ENCODE measurements at regions not wholly inside any gene's neighbourhood (a gene's known extent, or its start where the extent isn't known, plus 50 kb on each side); places are given as distances from the start of the nearest gene placed in this dataset.

DNA sequence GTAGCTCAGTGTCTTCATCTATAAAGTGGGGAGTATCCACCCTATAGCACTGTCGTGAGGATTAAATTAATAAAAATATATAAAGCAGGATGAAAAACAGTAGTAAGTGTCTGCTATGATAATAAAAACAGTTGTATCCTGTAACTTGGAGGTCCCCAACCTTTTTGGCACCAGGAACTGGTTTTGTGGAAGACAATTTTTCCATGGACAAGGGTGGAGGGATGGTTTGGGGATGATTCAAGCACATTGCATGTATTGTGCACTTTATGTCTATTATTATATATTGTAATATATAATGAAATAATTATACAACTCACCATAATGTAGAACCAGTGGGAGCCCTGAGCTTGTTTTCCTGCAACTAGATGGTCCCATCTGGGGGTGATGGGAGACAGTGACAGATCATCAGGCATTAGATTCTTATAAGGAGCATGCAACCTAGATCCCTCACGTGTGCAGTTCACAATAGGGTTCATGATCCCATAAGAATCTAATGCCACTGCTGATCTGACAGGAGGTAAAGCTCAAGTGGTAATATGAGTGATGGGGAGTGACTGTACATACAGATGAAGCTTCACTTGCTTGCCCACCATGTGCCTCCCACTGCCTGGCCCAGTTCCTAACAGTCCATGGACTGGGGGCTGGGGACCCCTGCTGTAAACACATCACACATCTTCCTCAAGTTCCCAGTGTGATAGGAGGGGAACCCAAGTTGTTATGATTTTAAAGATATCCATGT lies 177.4 kb upstream of the DAPK1 start:
- Histone ChIP-seq H3K36me3 (ENCODE audit: control insufficient read depth in 2 of 2, extremely low read depth in 1 of 2, insufficient read depth in 1 of 2, low read length in 1 of 2) (no peaks in the 10 kb centered on the region), H3K4me3 (ENCODE audit: control insufficient read depth in 1 of 2, extremely low read depth in 1 of 2, low read length in 1 of 2) (no peak overlapping the region), H3K9me3 (no peaks in the 10 kb centered on the region), H3K27ac (ENCODE audit: low read length) (no peak overlapping the region), H3K27me3 (replicated peaks in 1 of 2; ENCODE audit: control insufficient read depth in 2 of 2, extremely low read depth in 1 of 2, insufficient read depth in 2 of 2, low read length in 1 of 2) (peaks cover 0 to 4% of the 10 kb centered on the region in 2 experiments), H3K4me1 (ENCODE audit: control insufficient read depth in 1 of 2, extremely low read depth in 1 of 2, insufficient read depth in 2 of 2, low read length in 2 of 2) (no peaks in the 10 kb centered on the region)
- Mint-ChIP-seq H3K4me1 (no peaks in the 10 kb centered on the region), H3K9me3 (peaks cover 0 to 4% (median 0%) of the 10 kb centered on the region in 3 donors), H3K27ac (no peak overlapping the region), H3K36me3 (no peaks in the 10 kb centered on the region), H3K27me3 (peaks cover 2 to 5% of the 10 kb centered on the region in 2 donors), H3K4me3 (no peak overlapping the region)
- ATAC-seq (replicated peaks in 1 of 4) (no peak), DNase-seq (no peak)
- ChIA-PET CTCF (interaction anchor here (0.6 to 1.7 kb wide), 4 partner anchors 830 to 906 kb away, joined by 3 to 6 read pairs (median 4); no protein-coding TSS in a partner anchor), POLR2A (no interaction called here)
- WGBS (ENCODE audit: insufficient coverage) = no CpG with 5 or more reads among the region's 2 CpGs

DNA sequence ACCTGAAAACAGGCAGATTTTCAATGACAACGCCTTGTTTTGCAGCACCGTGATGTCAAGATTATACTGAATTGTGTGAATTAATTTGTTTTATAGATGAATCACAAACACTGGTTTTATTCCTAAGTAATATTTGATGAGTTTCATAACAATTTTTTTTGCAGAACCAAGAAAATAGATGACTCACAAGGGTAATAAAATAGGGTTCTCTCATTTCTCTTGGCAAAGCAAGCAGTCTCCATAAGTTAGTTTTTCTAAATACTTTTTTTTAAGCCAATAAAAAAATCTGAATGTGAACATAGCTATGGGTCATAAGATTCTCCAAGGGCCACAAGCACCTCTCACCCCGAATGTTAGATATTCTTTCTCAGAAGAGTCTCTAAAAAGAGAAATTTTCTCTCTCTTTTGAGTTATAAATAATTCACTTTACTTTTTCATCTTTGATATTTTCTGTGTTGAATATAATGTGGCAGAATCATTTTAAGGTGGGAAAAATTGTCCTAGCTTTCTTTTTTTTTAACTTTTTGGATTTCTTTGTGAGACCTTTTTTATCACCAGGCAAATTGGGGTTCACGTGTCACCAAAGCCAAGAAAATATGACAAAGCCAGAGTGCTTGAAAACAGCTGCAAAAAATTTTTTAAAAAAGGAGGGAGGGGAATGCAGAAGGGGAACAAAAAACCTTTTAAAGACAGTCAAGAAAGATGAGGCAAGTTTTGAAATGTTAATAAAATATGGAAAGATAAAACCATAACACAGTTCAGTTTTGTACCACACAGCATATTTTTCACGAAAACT lies 174.6 kb upstream of the DAPK1 start:
- H3K4me3 ChIP-seq (ENCODE audit: control insufficient read depth in 1 of 2, extremely low read depth in 1 of 2, low read length in 1 of 2) = no peak overlapping the region
- Mint-ChIP-seq H3K27ac (no peak overlapping the region), H3K9me3 (no peaks in the 10 kb centered on the region), H3K36me3 (no peaks in the 10 kb centered on the region), H3K27me3 (peaks cover 7 to 14% of the 10 kb centered on the region in 2 donors), H3K4me3 (no peak overlapping the region), H3K4me1 (no peaks in the 10 kb centered on the region)
- WGBS (ENCODE audit: insufficient coverage) = no CpG with 5 or more reads among the region's 5 CpGs
- H3K36me3 ChIP-seq (ENCODE audit: control insufficient read depth in 2 of 2, extremely low read depth in 1 of 2, insufficient read depth in 1 of 2, low read length in 1 of 2) = no peaks in the 10 kb centered on the region
- POLR2A ChIA-PET = no interaction called here
- no peaks in the 10 kb centered on the region for H3K4me1 ChIP-seq (ENCODE audit: control insufficient read depth in 1 of 2, extremely low read depth in 1 of 2, insufficient read depth in 2 of 2, low read length in 2 of 2)
- DNase-seq (no peak), ATAC-seq (replicated peaks in 1 of 4) (no peak)
- CTCF ChIA-PET = interaction anchor here (0.6 to 0.7 kb wide), 4 partner anchors 375 to 985 kb away, joined by 3 to 5 read pairs (median 3); no protein-coding TSS in a partner anchor
- H3K9me3 ChIP-seq = no peaks in the 10 kb centered on the region
- H3K27me3 ChIP-seq (replicated peaks in 1 of 2; ENCODE audit: control insufficient read depth in 2 of 2, extremely low read depth in 1 of 2, insufficient read depth in 2 of 2, low read length in 1 of 2) = peaks cover 0 to 3% of the 10 kb centered on the region in 2 experiments
- H3K27ac ChIP-seq (ENCODE audit: low read length) = no peak overlapping the region

DNA sequence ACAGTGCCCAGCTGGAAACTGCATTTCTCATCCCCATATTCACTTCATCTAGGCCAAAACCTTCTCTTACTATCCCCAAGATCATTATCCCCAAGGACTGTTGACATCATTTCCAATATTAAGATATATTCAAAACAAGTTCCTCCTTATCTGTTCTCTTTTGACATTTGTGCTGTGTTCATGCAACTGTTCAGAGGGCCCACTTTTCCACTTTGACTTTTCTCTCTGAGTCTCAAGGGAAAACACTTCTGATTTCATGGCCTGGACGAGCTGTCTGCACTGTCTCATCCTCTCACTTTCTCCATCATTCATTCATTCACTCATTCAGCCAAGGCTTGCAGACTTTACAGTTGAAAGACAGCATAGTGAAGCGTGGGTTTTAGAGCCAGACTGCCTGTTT lies 173.7 kb upstream of the DAPK1 start:
- Mint-ChIP-seq H3K4me1 (no peaks in the 10 kb centered on the region), H3K36me3 (no peaks in the 10 kb centered on the region), H3K4me3 (no peak overlapping the region), H3K27me3 (peaks cover 7 to 14% of the 10 kb centered on the region in 2 donors), H3K9me3 (no peaks in the 10 kb centered on the region), H3K27ac (no peak overlapping the region)
- Histone ChIP-seq H3K4me3 (ENCODE audit: control insufficient read depth in 1 of 2, extremely low read depth in 1 of 2, low read length in 1 of 2) (no peak overlapping the region), H3K9me3 (no peaks in the 10 kb centered on the region), H3K4me1 (ENCODE audit: control insufficient read depth in 1 of 2, extremely low read depth in 1 of 2, insufficient read depth in 2 of 2, low read length in 2 of 2) (no peaks in the 10 kb centered on the region), H3K27me3 (replicated peaks in 1 of 2; ENCODE audit: control insufficient read depth in 2 of 2, extremely low read depth in 1 of 2, insufficient read depth in 2 of 2, low read length in 1 of 2) (peaks cover 0 to 3% of the 10 kb centered on the region in 2 experiments), H3K36me3 (ENCODE audit: control insufficient read depth in 2 of 2, extremely low read depth in 1 of 2, insufficient read depth in 1 of 2, low read length in 1 of 2) (no peaks in the 10 kb centered on the region), H3K27ac (ENCODE audit: low read length) (no peak overlapping the region)
- ATAC-seq (replicated peaks in 1 of 4) (no peak), DNase-seq (no peak)
- CTCF ChIA-PET = interaction anchor here (0.5 to 0.7 kb wide), 3 partner anchors 94 to 986 kb away, joined by 3 to 5 read pairs (median 4); no protein-coding TSS in a partner anchor
- POLR2A ChIA-PET = no interaction called here
- no CpG with 5 or more reads among the region's 2 CpGs for WGBS (ENCODE audit: insufficient coverage)

DNA sequence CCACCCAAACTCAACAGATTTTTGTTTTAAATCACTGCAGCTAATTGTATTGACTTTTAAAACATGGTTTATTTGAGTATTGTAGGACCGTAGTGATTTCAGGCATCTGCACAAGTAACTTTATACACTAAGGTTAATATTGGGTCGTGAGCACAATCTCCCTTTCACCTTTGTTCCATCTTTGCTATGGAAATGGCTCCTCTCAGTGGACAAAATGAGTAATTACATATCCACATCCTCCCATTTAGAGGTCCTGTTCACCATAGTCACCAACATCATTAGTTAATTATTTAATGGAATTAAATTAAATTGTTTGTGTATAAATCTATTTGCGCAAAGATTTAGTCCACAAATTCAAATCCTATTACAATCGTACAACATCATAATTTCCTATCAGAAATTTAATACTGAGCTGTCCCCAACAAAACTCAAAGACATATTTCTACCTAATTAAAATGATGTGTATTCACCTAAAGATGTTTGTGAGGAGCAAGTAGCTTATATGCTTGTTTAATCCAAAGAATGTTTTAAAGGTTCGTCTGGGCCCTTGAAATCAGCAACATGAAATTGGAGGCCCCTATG lies 173.0 kb upstream of the DAPK1 start:
- ChIA-PET CTCF (interaction anchor here (0.5 to 1.7 kb wide), 14 partner anchors 10 to 1506 kb away, joined by 3 to 8 read pairs (median 4); no protein-coding TSS in a partner anchor), POLR2A (no interaction called here)
- no CpG with 5 or more reads among the region's 5 CpGs for WGBS (ENCODE audit: insufficient coverage)
- Mint-ChIP-seq H3K4me3 (no peak overlapping the region), H3K36me3 (no peaks in the 10 kb centered on the region), H3K9me3 (no peaks in the 10 kb centered on the region), H3K27me3 (peaks cover 7 to 14% of the 10 kb centered on the region in 2 donors), H3K27ac (no peak overlapping the region), H3K4me1 (no peaks in the 10 kb centered on the region)
- Histone ChIP-seq H3K27me3 (replicated peaks in 1 of 2; ENCODE audit: control insufficient read depth in 2 of 2, extremely low read depth in 1 of 2, insufficient read depth in 2 of 2, low read length in 1 of 2) (peaks cover 0 to 3% of the 10 kb centered on the region in 2 experiments), H3K27ac (ENCODE audit: low read length) (no peak overlapping the region), H3K4me3 (ENCODE audit: control insufficient read depth in 1 of 2, extremely low read depth in 1 of 2, low read length in 1 of 2) (no peak overlapping the region), H3K9me3 (no peaks in the 10 kb centered on the region), H3K36me3 (ENCODE audit: control insufficient read depth in 2 of 2, extremely low read depth in 1 of 2, insufficient read depth in 1 of 2, low read length in 1 of 2) (no peaks in the 10 kb centered on the region), H3K4me1 (ENCODE audit: control insufficient read depth in 1 of 2, extremely low read depth in 1 of 2, insufficient read depth in 2 of 2, low read length in 2 of 2) (no peaks in the 10 kb centered on the region)
- no peak for ATAC-seq (replicated peaks in 1 of 4)
- DNase-seq = peak in 2 of 35 experiments; percentile 2 to 70

DNA sequence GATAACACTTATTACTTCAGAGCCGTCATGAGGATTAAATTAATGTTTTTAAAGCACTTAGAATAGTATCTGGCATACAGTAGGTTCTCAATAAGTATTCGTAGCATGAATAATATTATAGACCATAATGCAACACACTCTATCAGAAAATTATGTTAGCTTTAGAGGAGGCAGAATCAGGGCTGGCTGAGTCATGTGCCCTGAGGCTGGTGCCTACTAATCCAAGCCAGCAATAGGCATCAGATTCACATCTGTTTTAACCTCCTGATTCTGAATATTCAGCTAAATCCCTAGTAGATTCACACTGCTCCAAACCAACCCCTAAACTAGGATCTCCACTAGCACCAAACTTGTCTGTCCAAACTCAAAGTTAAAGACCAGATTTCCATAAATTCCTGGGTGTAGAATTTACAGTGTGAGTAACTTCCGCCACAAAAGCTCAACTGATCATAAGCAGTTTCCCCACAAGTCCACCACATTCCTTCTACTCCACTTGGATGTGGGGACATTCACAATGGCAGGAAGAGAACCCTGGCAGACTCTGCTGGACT lies 170.0 kb upstream of the DAPK1 start:
- WGBS (ENCODE audit: insufficient coverage) = no CpG with 5 or more reads among the region's 3 CpGs
- DNase-seq (no peak), ATAC-seq (replicated peaks in 1 of 4) (no peak)
- Mint-ChIP-seq H3K36me3 (no peaks in the 10 kb centered on the region), H3K27ac (no peak overlapping the region), H3K27me3 (peaks cover 7 to 14% of the 10 kb centered on the region in 2 donors), H3K4me3 (no peak overlapping the region), H3K9me3 (peaks cover 5 to 13% (median 8%) of the 10 kb centered on the region in 3 donors), H3K4me1 (no peaks in the 10 kb centered on the region)
- ChIA-PET POLR2A (no interaction called here), CTCF (no interaction called here)
- H3K4me3 ChIP-seq (ENCODE audit: control insufficient read depth in 1 of 2, extremely low read depth in 1 of 2, low read length in 1 of 2) = no peak overlapping the region
- H3K27ac ChIP-seq (ENCODE audit: low read length) = no peak overlapping the region
- peaks cover 0 to 3% of the 10 kb centered on the region in 2 experiments for H3K27me3 ChIP-seq (replicated peaks in 1 of 2; ENCODE audit: control insufficient read depth in 2 of 2, extremely low read depth in 1 of 2, insufficient read depth in 2 of 2, low read length in 1 of 2)
- peaks cover 2% of the 10 kb centered on the region for H3K9me3 ChIP-seq
- no peaks in the 10 kb centered on the region for H3K4me1 ChIP-seq (ENCODE audit: control insufficient read depth in 1 of 2, extremely low read depth in 1 of 2, insufficient read depth in 2 of 2, low read length in 2 of 2)
- H3K36me3 ChIP-seq (ENCODE audit: control insufficient read depth in 2 of 2, extremely low read depth in 1 of 2, insufficient read depth in 1 of 2, low read length in 1 of 2) = no peaks in the 10 kb centered on the region

DNA sequence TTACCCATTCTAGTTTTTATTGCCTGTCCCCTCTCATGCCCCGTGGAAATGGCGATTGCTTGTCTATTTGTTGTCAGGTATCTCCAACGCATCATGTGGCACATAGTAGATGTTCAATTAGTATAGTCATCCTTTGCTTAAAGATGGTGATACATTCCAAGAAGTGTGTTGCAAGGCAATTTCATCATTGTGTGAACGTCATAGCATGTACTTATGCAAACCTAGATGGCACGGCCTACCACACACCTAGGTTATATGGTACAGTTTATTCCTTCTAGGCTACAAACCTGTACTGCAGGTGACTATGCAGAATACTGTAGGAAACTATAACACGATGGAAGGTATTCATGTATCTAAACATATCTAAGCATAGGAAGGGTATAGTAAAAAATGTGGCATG lies 163.9 kb upstream of the DAPK1 start:
- peaks cover 24 to 30% of the 10 kb centered on the region in 2 donors for H3K27me3 Mint-ChIP-seq
- DNase-seq = no peak
- H3K4me1 Mint-ChIP-seq = peaks cover 11 to 14% (median 13%) of the 10 kb centered on the region in 3 donors
- 100% methylated on average over 1 of the region's 6 CpGs for WGBS (ENCODE audit: insufficient coverage)
- no peaks in the 10 kb centered on the region for H3K36me3 Mint-ChIP-seq
- H3K27ac ChIP-seq (ENCODE audit: low read length) = no peak overlapping the region
- ChIA-PET POLR2A (no interaction called here), CTCF (no interaction called here)
- peaks cover 5 to 13% (median 8%) of the 10 kb centered on the region in 3 donors for H3K9me3 Mint-ChIP-seq
- peaks cover 2 to 7% of the 10 kb centered on the region in 2 experiments for H3K4me1 ChIP-seq (ENCODE audit: control insufficient read depth in 1 of 2, extremely low read depth in 1 of 2, insufficient read depth in 2 of 2, low read length in 2 of 2)
- peaks cover 2% of the 10 kb centered on the region for H3K9me3 ChIP-seq
- H3K36me3 ChIP-seq (ENCODE audit: control insufficient read depth in 2 of 2, extremely low read depth in 1 of 2, insufficient read depth in 1 of 2, low read length in 1 of 2) = no peaks in the 10 kb centered on the region
- peaks cover 2 to 21% of the 10 kb centered on the region in 2 experiments for H3K27me3 ChIP-seq (replicated peaks in 1 of 2; ENCODE audit: control insufficient read depth in 2 of 2, extremely low read depth in 1 of 2, insufficient read depth in 2 of 2, low read length in 1 of 2)
- H3K27ac Mint-ChIP-seq = no peak overlapping the region
- no peak overlapping the region for H3K4me3 ChIP-seq (ENCODE audit: control insufficient read depth in 1 of 2, extremely low read depth in 1 of 2, low read length in 1 of 2)
- ATAC-seq (replicated peaks in 1 of 4) = no peak
- no peak overlapping the region for H3K4me3 Mint-ChIP-seq

Data from T-cell (primary cell).